HG03575 (cell line): ENCODE measurements at regions not wholly inside any gene's neighbourhood (a gene's known extent, or its start where the extent isn't known, plus 50 kb on each side); places are given as distances from the start of the nearest gene placed in this dataset.

Source experiments
- ATAC-seq: cut with Tn5 transposase; IDR thresholded peaks from one replicate; pipeline ENCODE4 v1.9.1; 2021; ENCODE audit not compliant: unreplicated experiment, insufficient number of reproducible peaks, low FRiP score; ENCODE audit errors: extremely low read depth

DNA sequence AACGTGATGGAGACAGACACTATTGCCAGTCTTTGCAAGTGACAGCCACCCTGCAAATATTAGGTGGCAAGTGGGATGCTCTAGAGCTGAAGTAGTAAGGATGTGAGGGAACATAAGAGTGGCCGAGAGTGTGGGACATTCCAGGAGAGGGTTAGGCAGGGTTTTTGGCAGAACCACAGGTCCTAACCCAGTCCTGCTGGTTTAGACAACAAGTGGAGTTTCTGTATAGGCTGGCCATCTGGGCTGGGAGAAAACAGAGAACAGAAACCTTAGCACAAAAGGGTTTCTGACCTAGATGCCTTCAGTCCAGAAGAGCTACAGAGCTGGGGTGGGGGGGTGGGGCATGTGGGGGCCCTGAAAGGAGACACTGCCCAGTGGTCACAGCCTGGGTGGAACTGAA, 107.4 kb downstream of the TMEM174 start:
- ATAC-seq: no peak

- no peak for ATAC-seq
These were observed 106.8 kb downstream of the TMEM174 start for GRCh38 chr5:73279805-73280204.

DNA sequence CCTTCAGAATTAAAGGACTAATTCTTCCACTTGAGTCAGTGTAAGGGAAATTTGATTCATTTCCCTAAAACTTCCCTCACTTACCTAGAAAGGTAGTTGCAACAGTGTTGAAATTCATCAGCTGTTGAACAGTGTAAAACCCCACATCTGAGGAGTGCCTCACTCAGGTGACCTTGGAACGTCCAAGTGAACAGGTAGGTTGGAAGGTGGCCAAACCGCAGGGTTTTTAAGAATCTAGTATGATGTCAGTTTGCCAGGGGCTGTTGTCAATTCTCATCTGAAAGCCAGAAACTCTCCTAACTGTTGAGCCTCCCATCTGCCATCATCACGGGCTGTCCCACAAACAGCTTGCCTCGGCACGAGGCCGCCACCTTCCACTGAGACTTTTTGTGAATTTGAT, 105.7 kb downstream of the TMEM174 start:
- ATAC-seq: no peak

GRCh38 chr5:73274881-73275663, 102.1 kb downstream of the TMEM174 start:
- ATAC-seq: no peak

DNA sequence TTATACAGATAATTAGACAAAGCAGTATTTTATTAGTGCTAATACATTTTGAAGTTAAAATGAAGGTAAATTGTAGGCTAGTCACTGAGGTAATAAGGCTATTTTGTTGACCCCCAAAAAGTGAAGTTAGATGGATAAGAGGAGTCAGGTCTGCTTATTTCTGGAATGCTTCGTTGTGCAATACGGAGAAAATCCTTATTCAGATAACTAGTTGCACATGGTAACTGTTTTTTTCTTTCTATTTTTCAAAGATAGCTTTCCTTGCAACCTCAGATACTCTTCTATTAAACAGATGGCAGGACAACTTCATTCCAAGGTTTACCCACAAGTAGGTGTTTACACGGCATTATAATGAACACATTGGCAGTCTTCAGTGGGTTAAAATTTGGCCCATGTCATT, 101.1 kb downstream of the TMEM174 start:
- ATAC-seq: no peak

GRCh38 chr5:73273379-73274050, 100.5 kb downstream of the TMEM174 start:
- no peak for ATAC-seq

DNA sequence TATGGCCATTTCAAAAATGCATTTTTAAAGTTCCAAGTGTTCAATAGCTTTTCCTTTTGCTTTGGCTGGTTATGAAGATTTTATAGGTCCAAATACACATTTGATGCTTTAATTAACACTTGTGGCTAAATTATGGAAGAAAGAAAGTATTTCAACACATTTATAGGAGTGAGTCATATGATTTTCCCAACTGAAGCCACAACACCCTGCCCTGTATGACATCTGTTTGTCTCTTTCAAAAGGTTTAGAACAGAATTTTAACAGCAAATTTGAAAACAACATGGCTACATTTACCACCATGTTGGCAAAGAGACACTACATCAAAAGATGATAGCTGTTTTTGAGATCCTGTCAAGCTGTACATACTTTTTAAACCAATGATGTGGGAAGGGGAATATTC, 99.4 kb downstream of the TMEM174 start:
- no peak for ATAC-seq

GRCh38 chr5:73268826-73269225, 95.8 kb downstream of the TMEM174 start:
- ATAC-seq: no peak

GRCh38 chr5:73267766-73268435, 94.9 kb downstream of the TMEM174 start:
- no peak for ATAC-seq

- ATAC-seq: no peak
These were observed 94.2 kb downstream of the TMEM174 start for GRCh38 chr5:73266925-73267765.

DNA sequence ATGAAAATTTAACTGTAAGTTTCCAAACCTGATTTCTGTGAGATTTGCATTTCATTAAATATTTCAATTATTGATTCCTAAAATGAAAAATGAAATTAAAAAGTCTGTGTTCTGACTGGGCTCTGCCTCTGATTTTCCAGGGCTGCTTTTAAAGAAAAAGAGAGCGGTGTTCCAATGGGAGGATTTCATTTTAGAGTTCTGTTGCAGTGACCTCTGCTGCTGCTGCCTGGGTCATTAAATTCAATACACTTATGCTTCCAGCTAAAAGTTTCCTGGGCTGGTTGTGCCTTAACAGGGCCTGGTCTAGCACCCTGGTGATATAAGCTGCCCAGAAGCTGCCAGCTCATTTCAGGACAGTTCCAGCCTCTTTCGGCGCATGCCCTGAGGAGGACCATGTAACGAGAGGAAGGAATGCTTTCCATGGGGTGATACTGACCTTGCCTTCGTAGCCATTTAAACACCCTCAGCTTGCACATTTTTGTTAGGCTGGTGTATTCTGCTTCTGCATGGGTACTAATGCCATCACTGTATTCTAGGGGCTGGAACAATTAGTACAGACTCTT, 93.3 kb downstream of the TMEM174 start:
- no peak for ATAC-seq

DNA sequence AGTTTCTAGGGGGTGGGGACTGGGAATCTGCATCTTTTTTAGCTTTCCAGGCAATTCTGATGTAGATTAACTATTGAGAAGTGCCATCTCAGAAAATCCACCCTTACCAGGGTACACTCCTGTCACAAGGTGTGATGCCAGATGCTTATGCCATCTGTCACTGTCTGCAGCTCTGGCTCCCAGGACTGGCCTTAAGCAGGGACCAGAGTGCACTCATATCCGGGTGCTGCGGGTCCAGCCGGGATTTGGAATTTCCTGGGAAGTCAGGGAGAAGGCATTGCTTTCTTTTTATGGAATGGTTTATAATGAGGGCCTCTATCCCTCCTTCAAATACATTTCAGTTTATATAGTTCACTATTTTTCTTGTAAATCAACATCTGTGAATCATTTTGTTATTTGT, 92.6 kb downstream of the TMEM174 start:
- no peak for ATAC-seq

DNA sequence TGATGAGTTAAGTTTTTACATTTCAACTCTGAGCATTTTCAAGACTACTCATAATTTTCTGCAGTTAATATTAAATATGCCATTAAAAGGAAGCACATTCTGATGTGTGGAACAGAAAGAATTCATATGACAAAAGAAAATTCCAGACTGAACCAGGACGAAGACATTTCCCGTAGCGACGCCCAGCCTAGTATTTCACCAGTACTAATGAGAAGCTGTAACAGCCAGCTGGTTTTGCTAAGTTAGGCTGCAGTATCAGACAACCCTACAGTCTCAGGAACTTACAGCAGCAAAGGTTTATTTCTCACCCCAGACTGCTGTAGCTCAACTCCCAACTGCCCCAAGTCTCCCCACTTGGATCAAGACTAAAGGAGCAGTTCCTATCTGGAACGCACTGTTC, 91.6 kb downstream of the TMEM174 start:
- ATAC-seq: no peak

- no peak for ATAC-seq
These were observed 90.2 kb downstream of the TMEM174 start for GRCh38 chr5:73263001-73263710.

- no peak for ATAC-seq
These were observed 83.9 kb downstream of the TMEM174 start for GRCh38 chr5:73256862-73257261.

DNA sequence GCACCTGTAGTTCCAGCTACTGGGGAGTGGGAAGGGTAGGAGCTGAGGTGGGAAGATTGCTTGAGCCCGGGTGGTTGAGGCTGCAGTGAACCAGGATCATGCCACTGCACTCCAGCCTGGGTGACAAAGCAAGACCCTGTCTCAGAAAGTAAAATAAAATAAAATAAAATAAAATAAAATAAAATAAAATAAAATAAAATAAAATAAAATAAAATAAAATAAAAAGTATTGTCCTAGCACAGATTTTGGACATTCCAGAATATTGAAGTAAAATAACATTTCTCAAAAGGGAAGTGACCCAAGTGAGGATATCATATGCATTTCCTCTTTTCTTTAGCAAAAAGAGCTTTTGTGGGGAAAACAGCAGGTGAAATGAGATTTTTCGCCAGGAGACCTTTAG, 83.5 kb downstream of the TMEM174 start:
- ATAC-seq: no peak

- ATAC-seq: no peak
These were observed 83.0 kb downstream of the TMEM174 start for GRCh38 chr5:73256012-73256411.

DNA sequence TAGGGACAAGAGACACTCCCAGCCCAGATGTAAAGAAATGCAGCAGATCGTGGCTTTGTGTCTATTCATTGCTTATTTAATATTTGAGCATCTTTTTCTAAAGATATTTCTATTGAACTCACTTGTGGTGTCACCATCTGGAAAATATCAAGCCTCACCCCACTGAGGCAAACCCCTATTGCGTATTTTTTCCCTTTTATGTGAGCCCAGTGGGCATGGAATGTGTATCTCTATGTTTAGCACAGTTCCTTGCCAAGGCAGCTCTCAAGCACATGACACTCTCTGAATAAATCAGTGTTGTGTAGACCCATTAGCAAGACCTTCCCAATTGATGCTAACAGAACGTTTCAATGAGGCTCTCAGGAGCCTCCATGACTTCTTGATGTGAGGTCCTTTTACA, 81.6 kb downstream of the TMEM174 start:
- ATAC-seq: no peak
